HCT116 (cell line): ENCODE measurements at regions not wholly inside any gene's neighbourhood (a gene's known extent, or its start where the extent isn't known, plus 50 kb on each side); places are given as distances from the start of the nearest gene placed in this dataset.

Source experiments
- ATAC-seq: fragments of 200-7000 bp; cut with Tn5 transposase; 2 replicates; pipeline ENCODE4 v1.9.1; 2020; ENCODE audit warnings: mild to moderate bottlenecking, moderate library complexity
- BruUV-seq: library from RNA; stranded (reverse); fragments of 400-500 nt; replicated peaks from 2 replicates; lab custom pipeline; 2021; lab: Mats Ljungman, UMichigan
- CTCF ChIA-PET: fragments of 300-600 bp; sonication (Branson Sonifier 250); formaldehyde crosslinking; loops from one replicate; lab custom pipeline; 2021; ENCODE audit warnings: antibody characterized with exemption; lab: Charles Lee
- POLR2A ChIA-PET: fragments of 300-600, 350-600 bp; sonication (Branson Sonifier 250); formaldehyde crosslinking; loops from one replicate; lab custom pipeline; 2021; ENCODE audit warnings: antibody characterized with exemption; lab: Charles Lee
- RAD21 ChIA-PET, 2 experiments: fragments of 300-600 bp; sonication (Branson Sonifier 250); formaldehyde crosslinking; loops; one replicate each; lab custom pipeline; 2023; ENCODE audit warnings: low total read pairs in 2 of 2; ENCODE audit not compliant: uncharacterized antibody in 2 of 2, unreplicated experiment in 2 of 2, low non-redundant PET in 1 of 2; lab: Charles Lee
- DNase-seq: peaks from one replicate; pipeline ENCODE4 v3.0.0-alpha.2; 2010; ENCODE audit warnings: low read depth, low spot score
- H2AFZ ChIP-seq: fragments of 200-600 bp; shearing (Covaris generic), sonication (generic); 2 replicates; pipeline ENCODE4 v1.6.1; 2017; ENCODE audit warnings: low read depth, mixed run types, mixed read lengths, antibody characterized with exemption, low read length; ENCODE audit not compliant: poor library complexity, severe bottlenecking
- H3K27ac ChIP-seq: 2 replicates; pipeline ENCODE4 v1.5.1; 2012; ENCODE audit warnings: low read depth, low read length
- H3K27me3 ChIP-seq: fragments of 200-600 bp; sonication (generic); 2 replicates; pipeline ENCODE4 v1.6.1; 2016; ENCODE audit warnings: mixed run types, low read length, mixed read lengths; ENCODE audit not compliant: insufficient read depth
- H3K36me3 ChIP-seq, 2 experiments: fragments of 200-500 bp in 1 of 2; fragments of 200-600 bp in 1 of 2; sonication (Bioruptor generic) in 1 of 2; sonication (generic) in 1 of 2; 2 replicates each; pipeline versions ENCODE4 v1.5.1 to v1.6.1; 2014 to 2016; ENCODE audit warnings: low read length in 2 of 2, inconsistent platforms in 1 of 2, mixed read lengths in 1 of 2, mixed run types in 1 of 2; ENCODE audit not compliant: insufficient read depth in 2 of 2, control insufficient read depth in 1 of 2
- H3K4me1 ChIP-seq, 2 experiments: fragments of 200-600 bp in 1 of 2; sonication (generic) in 1 of 2; 2 replicates each; pipeline versions ENCODE4 v1.5.1 to v1.6.1; 2012 to 2017; ENCODE audit warnings: low read length in 2 of 2, inconsistent platforms in 1 of 2, mild to moderate bottlenecking in 1 of 2, mixed read lengths in 1 of 2, mixed run types in 1 of 2, moderate library complexity in 1 of 2; ENCODE audit not compliant: insufficient read depth in 2 of 2, control insufficient read depth in 1 of 2
- H3K4me2 ChIP-seq: fragments of 200-600 bp; sonication (generic); 2 replicates; pipeline ENCODE4 v1.6.1; 2017; ENCODE audit warnings: mixed run types, low read length, mixed read lengths
- H3K4me3 ChIP-seq, 2 experiments: fragments of 200-600 bp in 1 of 2; sonication (generic) in 1 of 2; replicated peaks in 1 of 2; 2 replicates each; pipeline ENCODE4 v1.5.1; 2011 to 2016; ENCODE audit warnings: low read length in 2 of 2, control low read depth in 1 of 2, low read depth in 1 of 2, mild to moderate bottlenecking in 1 of 2, mixed read lengths in 1 of 2, mixed run types in 1 of 2
- H3K79me2 ChIP-seq: fragments of 200-600 bp; sonication (generic); 2 replicates; pipeline ENCODE4 v1.6.1; 2017; ENCODE audit warnings: mild to moderate bottlenecking, mixed run types, low read length, moderate library complexity, mixed read lengths; ENCODE audit not compliant: insufficient read depth
- H3K9ac ChIP-seq: fragments of 200-600 bp; sonication (generic); 2 replicates; pipeline ENCODE4 v1.6.1; 2016; ENCODE audit warnings: low read length, mixed read lengths
- H3K9me2 ChIP-seq: fragments of 200-600 bp; sonication (generic), shearing (Covaris generic); 2 replicates; pipeline ENCODE4 v1.6.1; 2017; ENCODE audit warnings: mixed run types, mild to moderate bottlenecking, moderate library complexity; ENCODE audit not compliant: insufficient read depth
- H3K9me3 ChIP-seq, 2 experiments: fragments of 200-500 bp in 1 of 2; fragments of 200-600 bp in 1 of 2; sonication (Bioruptor generic) in 1 of 2; sonication (generic) in 1 of 2; 2 replicates each; pipeline ENCODE4 v1.6.1; 2014 to 2017; ENCODE audit warnings: low read length in 2 of 2, mixed read lengths in 2 of 2, inconsistent platforms in 1 of 2, low read depth in 1 of 2, mild to moderate bottlenecking in 1 of 2, mixed run types in 1 of 2, moderate library complexity in 1 of 2; ENCODE audit not compliant: control insufficient read depth in 1 of 2, insufficient read depth in 1 of 2
- H4K20me1 ChIP-seq: fragments of 200-600 bp; sonication (generic), shearing (Covaris generic); 2 replicates; pipeline ENCODE4 v1.6.1; 2017; ENCODE audit warnings: mixed run types, mild to moderate bottlenecking, moderate library complexity; ENCODE audit not compliant: insufficient read depth
- CBX3 ChIP-seq: IDR thresholded peaks from 2 replicates; pipeline ENCODE4 v1.6.1; 2012; ENCODE audit warnings: low read depth
- CTCF ChIP-seq, 3 experiments: fragments of 200-600 bp in 1 of 3; sonication (generic) in 1 of 3; IDR thresholded peaks in 2 of 3; conservative IDR thresholded peaks in 1 of 3; 2 replicates each; pipeline ENCODE4 v1.5.1; 2012 to 2017; ENCODE audit warnings: low read depth in 2 of 3, low read length in 2 of 3, antibody characterized with exemption in 1 of 3, borderline replicate concordance in 1 of 3, control low read depth in 1 of 3, mild to moderate bottlenecking in 1 of 3, mixed read lengths in 1 of 3, mixed run types in 1 of 3, moderate library complexity in 1 of 3; ENCODE audit not compliant: insufficient read depth in 1 of 3
- EZH2 ChIP-seq: fragments of 200-600 bp; sonication (generic); IDR thresholded peaks from 2 replicates; pipeline ENCODE4 v1.6.1; 2017; ENCODE audit warnings: antibody characterized with exemption, mixed run types
- FOSL1 ChIP-seq: IDR thresholded peaks from 2 replicates; pipeline ENCODE4 v1.6.1; 2012; ENCODE audit warnings: low read depth
- JUND ChIP-seq: IDR thresholded peaks from 2 replicates; pipeline ENCODE4 v1.6.1; 2012
- POLR2A ChIP-seq: IDR thresholded peaks from 2 replicates; pipeline ENCODE4 v1.7.0; 2011; ENCODE audit warnings: borderline replicate concordance; ENCODE audit not compliant: insufficient read depth, insufficient read length; ENCODE audit errors: extremely low read depth
- POLR2AphosphoS5 ChIP-seq: IDR thresholded peaks from 2 replicates; pipeline ENCODE4 v1.6.1; 2011; ENCODE audit warnings: mild to moderate bottlenecking, low read depth, low read length, moderate library complexity
- RAD21 ChIP-seq: IDR thresholded peaks from 2 replicates; pipeline ENCODE4 v1.6.1; 2012; ENCODE audit warnings: low read depth, mild to moderate bottlenecking
- REST ChIP-seq: IDR thresholded peaks from 2 replicates; pipeline ENCODE4 v1.6.1; 2012; ENCODE audit warnings: low read depth
- SP1 ChIP-seq: IDR thresholded peaks from 2 replicates; pipeline ENCODE4 v1.6.1; 2012; ENCODE audit warnings: low read depth
- SRF ChIP-seq: IDR thresholded peaks from 2 replicates; pipeline ENCODE4 v1.6.1; 2012; ENCODE audit warnings: low read depth
- TCF7L2 ChIP-seq: IDR thresholded peaks from 2 replicates; pipeline ENCODE4 v1.7.0; 2011; ENCODE audit warnings: borderline replicate concordance, inconsistent platforms; ENCODE audit not compliant: insufficient read depth, insufficient read length; ENCODE audit errors: extremely low read depth
- YY1 ChIP-seq: IDR thresholded peaks from 2 replicates; pipeline ENCODE4 v1.6.1; 2011; ENCODE audit warnings: low read length, low read depth, moderate library complexity, mild to moderate bottlenecking; ENCODE audit not compliant: insufficient replicate concordance; ENCODE audit errors: extremely low read depth
- ZBTB33 ChIP-seq: IDR thresholded peaks from 2 replicates; pipeline ENCODE4 v1.6.1; 2011; ENCODE audit warnings: mild to moderate bottlenecking, low read length, moderate library complexity; ENCODE audit not compliant: insufficient replicate concordance; ENCODE audit errors: extremely low read depth
- ZFX ChIP-seq: fragments of 450-650 bp; IDR thresholded peaks from 2 replicates; pipeline ENCODE4 v1.6.1; 2017
- intact Hi-C: fragments of 100-400 bp; cut with micrococcal nuclease; formaldehyde crosslinking; loops from 2 replicates; pipeline ENCODE4 v1.10.0; 2022
- TF ChIP-seq, protein P1 (sequence below): IDR thresholded peaks from 2 replicates; pipeline ENCODE4 v1.6.1; 2012

GRCh38 chr2:83613178-83613577, 845.9 kb downstream of the SUCLG1 start:
- no peak overlapping the region for H3K27ac ChIP-seq
- H4K20me1 ChIP-seq: no peaks in the 10 kb centered on the region
- no peaks in the 10 kb centered on the region for H3K4me1 ChIP-seq
- no peak overlapping the region for H3K9ac ChIP-seq
- H3K9me2 ChIP-seq: no peaks in the 10 kb centered on the region
- no peaks in the 10 kb centered on the region for H3K79me2 ChIP-seq
- no peaks in the 10 kb centered on the region for H3K27me3 ChIP-seq
- intact Hi-C loops: no loop called here
- TF ChIP-seq POLR2AphosphoS5 (no peak), EZH2 (no peak), FOSL1 (no peak), SP1 (no peak), JUND (no peak), ZBTB33 (no peak), YY1 (no peak), TCF7L2 (no peak), CTCF (IDR thresholded peaks at IDR 0.05 in 2 of 3, conservative IDR thresholded peaks at IDR 0.05 in 1 of 3; ENCODE audit: borderline replicate concordance in 1 of 3, insufficient read depth in 1 of 3, low read depth in 2 of 3, low read length in 2 of 3) (no peak), POLR2A (no peak), ZFX (no peak), RAD21 (no peak), SRF (no peak), REST (no peak), CBX3 (no peak)
- TF ChIP-seq, protein P1, sequence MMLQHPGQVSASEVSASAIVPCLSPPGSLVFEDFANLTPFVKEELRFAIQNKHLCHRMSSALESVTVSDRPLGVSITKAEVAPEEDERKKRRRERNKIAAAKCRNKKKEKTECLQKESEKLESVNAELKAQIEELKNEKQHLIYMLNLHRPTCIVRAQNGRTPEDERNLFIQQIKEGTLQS: no peak
- H3K4me3 ChIP-seq: no peak overlapping the region
- H3K4me2 ChIP-seq: no peak overlapping the region
- no TSS peak for BruUV-seq
- no peaks in the 10 kb centered on the region for H3K9me3 ChIP-seq
- no peaks in the 10 kb centered on the region for H3K36me3 ChIP-seq
- H2AFZ ChIP-seq: no peak overlapping the region
- no peak for DNase-seq
- ChIA-PET RAD21 (no interaction called here), CTCF (no interaction called here), POLR2A (no interaction called here)
- ATAC-seq: no peak
